PC-3 (cell line): ENCODE measurements at regions not wholly inside any gene's neighbourhood (a gene's known extent, or its start where the extent isn't known, plus 50 kb on each side); places are given as distances from the start of the nearest gene placed in this dataset.

Experiments used
- ATAC-seq: fragments of 200-7000 bp; cut with Tn5 transposase; 2 replicates; pipeline ENCODE4 v1.9.1; 2020; ENCODE audit warnings: mild to moderate bottlenecking, moderate library complexity
- BruUV-seq: library from RNA; stranded (reverse); fragments of 400-500 nt; replicated peaks from 2 replicates; lab custom pipeline; 2021; lab: Mats Ljungman, UMichigan
- CTCF ChIA-PET: fragments of 300-600 bp; sonication (Branson Sonifier 250); formaldehyde crosslinking; loops from one replicate; lab custom pipeline; 2022; ENCODE audit warnings: antibody characterized with exemption; lab: Charles Lee
- POLR2A ChIA-PET: fragments of 300-600 bp; sonication (Branson Sonifier 250); formaldehyde crosslinking; loops from one replicate; lab custom pipeline; 2022; ENCODE audit warnings: antibody characterized with exemption; ENCODE audit not compliant: unreplicated experiment; lab: Charles Lee
- DNase-seq: peaks from one replicate; pipeline ENCODE4 v3.0.0-alpha.2; 2015
- H2AFZ ChIP-seq: fragments of 300-600 bp; sonication (generic); 2 replicates; pipeline ENCODE4 v1.6.0; 2016; ENCODE audit warnings: antibody characterized with exemption, low read length
- H3F3A ChIP-seq: fragments of 300-600 bp; sonication (generic); one replicate; pipeline ENCODE4 v1.6.0; 2017; ENCODE audit warnings: antibody characterized with exemption, low read length, control low read depth, mild to moderate bottlenecking; ENCODE audit not compliant: unreplicated experiment
- H3K27ac ChIP-seq: fragments of 300-600 bp; sonication (generic); 2 replicates; pipeline ENCODE4 v1.5.1; 2016; ENCODE audit warnings: mild to moderate bottlenecking, low read length
- H3K27me3 ChIP-seq: fragments of 300-600 bp; sonication (generic); 2 replicates; pipeline ENCODE4 v1.6.1; 2016; ENCODE audit warnings: low read length, mixed read lengths
- H3K36me3 ChIP-seq: fragments of 300-600 bp; sonication (generic); 2 replicates; pipeline ENCODE4 v1.6.1; 2016; ENCODE audit warnings: low read depth, mixed run types, low read length, mixed read lengths
- H3K4me1 ChIP-seq: fragments of 300-600 bp; sonication (generic); 2 replicates; pipeline ENCODE4 v1.5.1; 2016; ENCODE audit warnings: low read length; ENCODE audit not compliant: insufficient read depth
- H3K4me2 ChIP-seq: fragments of 300-600 bp; sonication (generic); 2 replicates; pipeline ENCODE4 v1.6.0; 2016; ENCODE audit warnings: low read length
- H3K4me3 ChIP-seq: fragments of 300-600 bp; sonication (generic); 2 replicates; pipeline ENCODE4 v1.5.1; 2016; ENCODE audit warnings: mild to moderate bottlenecking, low read length, mixed read lengths
- H3K79me2 ChIP-seq: fragments of 300-600 bp; sonication (generic); 2 replicates; pipeline ENCODE4 v1.6.1; 2017; ENCODE audit warnings: low read length, mixed read lengths
- H3K9ac ChIP-seq: fragments of 300-600 bp; sonication (generic); 2 replicates; pipeline ENCODE4 v1.6.0; 2016; ENCODE audit warnings: mild to moderate bottlenecking, low read length
- H3K9me2 ChIP-seq: fragments of 300-600 bp; sonication (generic); replicated peaks from 2 replicates; pipeline ENCODE4 v1.6.1; 2016; ENCODE audit warnings: mixed run types, low read length, mixed read lengths
- H3K9me3 ChIP-seq: fragments of 300-600 bp; sonication (generic); 2 replicates; pipeline ENCODE4 v1.6.1; 2016; ENCODE audit warnings: low read length, mixed read lengths
- H4K20me1 ChIP-seq: fragments of 300-600 bp; sonication (generic); 2 replicates; pipeline ENCODE4 v1.6.1; 2016; ENCODE audit warnings: low read length, mixed read lengths
- CTCF ChIP-seq: fragments of 300-600 bp; sonication (generic); conservative IDR thresholded peaks from 2 replicates; pipeline ENCODE4 v1.5.1; 2017; ENCODE audit warnings: antibody characterized with exemption, low read depth, mild to moderate bottlenecking, low read length
- EZH2 ChIP-seq: fragments of 300-600 bp; sonication (generic); IDR thresholded peaks from one replicate; pipeline ENCODE4 v1.6.1; 2017; ENCODE audit warnings: antibody characterized with exemption, mild to moderate bottlenecking, low read length; ENCODE audit not compliant: unreplicated experiment
- EZH2phosphoT487 ChIP-seq: fragments of 300-600 bp; sonication (generic); IDR thresholded peaks from 2 replicates; pipeline ENCODE4 v1.6.1; 2018; ENCODE audit warnings: mild to moderate bottlenecking, antibody characterized with exemption, low read length, borderline replicate concordance
- intact Hi-C: fragments of 100-400 bp; cut with micrococcal nuclease; formaldehyde crosslinking; loops from 2 replicates; pipeline ENCODE4 v1.9.0; 2023

- DNase-seq: no peak
- Histone ChIP-seq H3K4me1 (no peaks in the 10 kb centered on the region), H3K36me3 (no peaks in the 10 kb centered on the region), H3K4me2 (no peak overlapping the region), H2AFZ (no peak overlapping the region), H3K4me3 (no peak overlapping the region), H3K27me3 (peaks cover 12% of the 10 kb centered on the region), H3K9me3 (peaks cover 10% of the 10 kb centered on the region; the same call in 1 of the 2 replicates), H3K9me2 (no peaks in the 10 kb centered on the region), H4K20me1 (no peaks in the 10 kb centered on the region), H3K27ac (no peak overlapping the region), H3F3A (no peaks in the 10 kb centered on the region), H3K79me2 (no peaks in the 10 kb centered on the region), H3K9ac (no peak overlapping the region)
- POLR2A ChIA-PET: no interaction called here
- ATAC-seq: no peak
- BruUV-seq: no TSS peak
- intact Hi-C loops: no loop called here
- CTCF ChIA-PET: no interaction called here
- no peak for TF ChIP-seq CTCF
Observed at GRCh38 chr19:56966225-56966696, 125.7 kb upstream of the PEG3 start.

GRCh38 chr19:56966697-56967299 is 126.3 kb upstream of the PEG3 start:
- TF ChIP-seq EZH2 (no peak), CTCF (no peak), EZH2phosphoT487 (no peak)
- no peak overlapping the region for H3K9ac ChIP-seq
- H3K4me1 ChIP-seq: no peaks in the 10 kb centered on the region
- no peak overlapping the region for H2AFZ ChIP-seq
- no peaks in the 10 kb centered on the region for H3K9me2 ChIP-seq
- no TSS peak for BruUV-seq
- H3K4me3 ChIP-seq: no peak overlapping the region
- CTCF ChIA-PET: no interaction called here
- no peak for DNase-seq
- H3K79me2 ChIP-seq: no peaks in the 10 kb centered on the region
- H3K36me3 ChIP-seq: no peaks in the 10 kb centered on the region
- intact Hi-C loops: no loop called here
- ATAC-seq: no peak
- H4K20me1 ChIP-seq: no peaks in the 10 kb centered on the region
- no peak overlapping the region for H3K27ac ChIP-seq
- H3K9me3 ChIP-seq: peaks cover 13% of the 10 kb centered on the region; the same call in 1 of the 2 replicates
- H3K27me3 ChIP-seq: peaks cover 12% of the 10 kb centered on the region
- POLR2A ChIA-PET: no interaction called here
- no peaks in the 10 kb centered on the region for H3F3A ChIP-seq
- no peak overlapping the region for H3K4me2 ChIP-seq

GRCh38 chr19:56969156-56969555 is 128.6 kb upstream of the PEG3 start:
- ATAC-seq (no peak), DNase-seq (no peak)
- Histone ChIP-seq H3K36me3 (no peaks in the 10 kb centered on the region), H3K27me3 (peaks cover 22% of the 10 kb centered on the region), H3K4me1 (no peaks in the 10 kb centered on the region), H2AFZ (no peak overlapping the region), H3K79me2 (no peaks in the 10 kb centered on the region), H3K4me2 (no peak overlapping the region), H3K9me2 (no peaks in the 10 kb centered on the region), H3K4me3 (no peak overlapping the region), H3F3A (no peaks in the 10 kb centered on the region), H3K9ac (no peak overlapping the region), H3K9me3 (0 out of 2 replicates have a peak, but pooled peaks cover 11% of the 10 kb centered on the region), H3K27ac (no peak overlapping the region), H4K20me1 (no peaks in the 10 kb centered on the region)
- BruUV-seq: no TSS peak
- intact Hi-C loops: no loop called here
- POLR2A ChIA-PET: no interaction called here
- TF ChIP-seq CTCF (no peak), EZH2phosphoT487 (no peak), EZH2 (no peak)
- CTCF ChIA-PET: no interaction called here
